Kidney (tissue), 13 donors: ENCODE measurements at regions not wholly inside any gene's neighbourhood (a gene's known extent, or its start where the extent isn't known, plus 50 kb on each side); places are given as distances from the start of the nearest gene placed in this dataset.

Source experiments
- DNase-seq, 5 donors: peaks; one replicate each; pipeline ENCODE4 v3.0.0-alpha.2; 2013 to 2020
- FAIRE-seq: peaks from 2 replicates; lab custom pipeline; 2012; peaks lifted over from hg19 to GRCh38; lab: Jason Lieb, UNC
- H3K27ac ChIP-seq, 2 donors: one replicate each; pipeline ENCODE4 v1.7.0; 2013; ENCODE audit warnings: low read depth in 2 of 2, low read length in 2 of 2, inconsistent platforms in 1 of 2
- H3K27me3 ChIP-seq: one replicate; pipeline ENCODE4 v1.7.1; 2013; ENCODE audit warnings: low read length, inconsistent platforms; ENCODE audit not compliant: control insufficient read depth, insufficient read depth
- H3K36me3 ChIP-seq, 3 donors: one replicate each; pipeline versions ENCODE4 v1.7.0 to v1.7.1; 2013; ENCODE audit warnings: low read length in 3 of 3, control low read depth in 1 of 3, inconsistent platforms in 1 of 3; ENCODE audit not compliant: insufficient read depth in 3 of 3, control insufficient read depth in 2 of 3
- H3K4me1 ChIP-seq, 3 donors: one replicate each; pipeline versions ENCODE4 v1.7.0 to v1.7.1; 2013; ENCODE audit warnings: low read length in 3 of 3, inconsistent platforms in 1 of 3, low read depth in 1 of 3; ENCODE audit not compliant: control insufficient read depth in 2 of 3, insufficient read depth in 2 of 3
- H3K4me3 ChIP-seq, 3 donors: one replicate each; pipeline versions ENCODE4 v1.7.0 to v1.8.1; 2013; ENCODE audit warnings: low read length in 3 of 3, control low read depth in 1 of 3, inconsistent platforms in 1 of 3
- H3K9ac ChIP-seq, 3 donors: one replicate each; pipeline versions ENCODE4 v1.7.0 to v1.7.1; 2013; ENCODE audit warnings: low read length in 3 of 3, control low read depth in 1 of 3, inconsistent platforms in 1 of 3
- H3K9me3 ChIP-seq, 3 donors: one replicate each; pipeline versions ENCODE4 v1.7.0 to v1.7.1; 2013; ENCODE audit warnings: low read length in 3 of 3, control low read depth in 1 of 3, inconsistent platforms in 1 of 3; ENCODE audit not compliant: control insufficient read depth in 2 of 3, insufficient read depth in 1 of 3
- CTCF ChIP-seq: IDR thresholded peaks from 3 replicates; pipeline ENCODE4 v1.5.1; 2012; ENCODE audit warnings: mild to moderate bottlenecking, moderate library complexity, borderline replicate concordance; ENCODE audit not compliant: insufficient read depth; ENCODE audit errors: extremely low read depth
- intact Hi-C: fragments of 100-400 bp; cut with DNase I; formaldehyde crosslinking; loops from one replicate; pipeline ENCODE4 v1.11.1; 2022
- donor health status: control.
- donor health status: control.
- donor health status: control.
- donor health status: control.
- donor health status: control.
- donor health status: DM: yes; HTN: yes; CAD: no.
- donor health status: Normal renal cell carcinoma (clear cell type).

- no peak for TF ChIP-seq CTCF
- intact Hi-C loops = no loop called here
- H3K36me3 ChIP-seq = no peaks in the 10 kb centered on the region
- FAIRE-seq (no peak), DNase-seq (no peak)
- no peaks in the 10 kb centered on the region for H3K9me3 ChIP-seq
- H3K4me1 ChIP-seq = no peaks in the 10 kb centered on the region
- no peaks in the 10 kb centered on the region for H3K27me3 ChIP-seq
- H3K9ac ChIP-seq = no peak overlapping the region
- no peak overlapping the region for H3K27ac ChIP-seq
- H3K4me3 ChIP-seq = no peak overlapping the region
These were observed 73.0 kb upstream of the ARL4C start for GRCh38 chr2:234569776-234570430.

GRCh38 chr2:234566622-234567021 lies 69.7 kb upstream of the ARL4C start:
- Histone ChIP-seq H3K36me3 (no peaks in the 10 kb centered on the region), H3K27me3 (no peaks in the 10 kb centered on the region), H3K4me3 (no peak overlapping the region), H3K9ac (no peak overlapping the region), H3K9me3 (no peaks in the 10 kb centered on the region), H3K27ac (no peak overlapping the region), H3K4me1 (no peaks in the 10 kb centered on the region)
- no peak for TF ChIP-seq CTCF
- intact Hi-C loops = no loop called here
- FAIRE-seq (no peak), DNase-seq (no peak)

GRCh38 chr2:234565842-234566619 lies 69.2 kb upstream of the ARL4C start:
- H3K4me1 ChIP-seq = no peaks in the 10 kb centered on the region
- H3K9ac ChIP-seq = no peak overlapping the region
- DNase-seq (no peak), FAIRE-seq (no peak)
- no peaks in the 10 kb centered on the region for H3K36me3 ChIP-seq
- TF ChIP-seq CTCF = no peak
- H3K27ac ChIP-seq = no peak overlapping the region
- no peaks in the 10 kb centered on the region for H3K9me3 ChIP-seq
- no peaks in the 10 kb centered on the region for H3K27me3 ChIP-seq
- intact Hi-C loops = no loop called here
- H3K4me3 ChIP-seq = no peak overlapping the region
